ENCODE measurements at regions not wholly inside any gene's neighbourhood (a gene's known extent, or its start where the extent isn't known, plus 50 kb on each side); places are given as distances from the start of the nearest gene placed in this dataset.
"Not testable (repeated sequence)": the region's sequence is repeated elsewhere in the genome, so short reads cannot be mapped to it uniquely, and the experiment has no call there.

- no peak for DNase-seq
These were observed 109.3 kb upstream of the ETV6 start for GRCh38 chr12:11540156-11540555.

- DNase-seq = no peak
These were observed 108.7 kb upstream of the ETV6 start for GRCh38 chr12:11540615-11541310.

GRCh38 chr12:11542599-11542998, 106.9 kb upstream of the ETV6 start:
- DNase-seq = no peak

GRCh38 chr12:11543457-11544158, 105.9 kb upstream of the ETV6 start:
- DNase-seq = no peak

- DNase-seq = no peak
These were observed 103.8 kb upstream of the ETV6 start for GRCh38 chr12:11545484-11546330.

- not testable (repeated sequence) for DNase-seq
These were observed 102.7 kb upstream of the ETV6 start for GRCh38 chr12:11546582-11547270.

- not testable (repeated sequence) for DNase-seq
These were observed 102.2 kb upstream of the ETV6 start for GRCh38 chr12:11547271-11547646.

GRCh38 chr12:11549119-11549518, 100.4 kb upstream of the ETV6 start:
- no peak for DNase-seq

GRCh38 chr12:11553871-11554533, 95.5 kb upstream of the ETV6 start:
- peak; percentile 69 for DNase-seq

- DNase-seq = no peak
These were observed 94.3 kb upstream of the ETV6 start for GRCh38 chr12:11555195-11555594.

GRCh38 chr12:11555743-11556625, 93.5 kb upstream of the ETV6 start:
- DNase-seq = no peak

GRCh38 chr12:11556682-11557081, 92.8 kb upstream of the ETV6 start:
- no peak for DNase-seq

GRCh38 chr12:11559626-11560340, 89.7 kb upstream of the ETV6 start:
- no peak for DNase-seq

- no peak for DNase-seq
These were observed 88.1 kb upstream of the ETV6 start for GRCh38 chr12:11561411-11561810.

- DNase-seq = no peak
These were observed 85.4 kb upstream of the ETV6 start for GRCh38 chr12:11563785-11564739.

- DNase-seq = no peak
These were observed 84.4 kb upstream of the ETV6 start for GRCh38 chr12:11564984-11565651.

- no peak for DNase-seq
These were observed 83.7 kb upstream of the ETV6 start for GRCh38 chr12:11565752-11566151.

- no peak for DNase-seq
These were observed 81.2 kb upstream of the ETV6 start for GRCh38 chr12:11568155-11568761.

Measured in NCI-H1105 (cell line).